Retina (tissue), 1 donor: ENCODE measurements at regions not wholly inside any gene's neighbourhood (a gene's known extent, or its start where the extent isn't known, plus 50 kb on each side); places are given as distances from the start of the nearest gene placed in this dataset.
"Not testable (repeated sequence)": the region's sequence is repeated elsewhere in the genome, so short reads cannot be mapped to it uniquely, and the experiment has no call there.

Experiments
- DNase-seq: peaks from one replicate; pipeline ENCODE4 v3.0.0-alpha.2; 2016

- no peak for DNase-seq
Measured at GRCh38 chr13:88739195-88739594, 1068.0 kb downstream of the SLITRK5 start.

DNA sequence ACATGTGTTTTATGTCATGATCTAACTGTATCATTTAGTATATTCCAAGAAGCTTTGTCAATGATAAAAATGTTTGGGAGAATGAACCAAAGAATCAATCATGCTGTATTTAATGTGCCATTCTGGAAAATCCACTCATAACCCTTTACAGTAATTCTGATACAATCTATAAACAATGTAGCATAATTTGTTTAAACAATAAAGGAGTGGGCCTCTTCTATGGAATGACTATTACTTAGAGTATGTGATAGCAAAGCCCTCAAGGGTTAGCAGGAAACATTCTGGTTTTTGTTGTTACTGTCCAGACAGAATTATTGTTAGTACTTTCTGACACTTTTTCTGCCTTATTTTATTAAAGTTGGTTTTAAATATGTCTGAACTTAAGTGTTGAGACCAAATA lies 1073.1 kb downstream of the SLITRK5 start:
- DNase-seq, result no peak

DNA sequence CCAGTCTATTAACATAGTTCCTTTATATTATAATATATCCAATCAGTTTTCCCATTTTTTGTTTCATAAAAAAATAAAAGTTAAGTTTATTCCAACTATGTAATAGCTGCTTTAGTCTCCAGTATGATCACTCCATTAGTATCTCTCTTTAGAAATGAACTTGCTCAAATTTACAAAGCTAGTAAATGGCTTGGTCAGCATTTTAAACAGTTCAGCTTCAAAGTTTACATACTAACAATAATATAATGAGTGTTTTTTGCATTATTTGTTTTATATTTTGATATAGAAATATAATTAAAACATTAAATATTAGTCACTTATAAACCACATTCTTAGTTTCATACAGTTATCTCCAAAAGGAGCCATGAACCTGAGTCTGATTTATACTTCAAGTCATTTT lies 1073.8 kb downstream of the SLITRK5 start:
- DNase-seq, result no peak

DNA sequence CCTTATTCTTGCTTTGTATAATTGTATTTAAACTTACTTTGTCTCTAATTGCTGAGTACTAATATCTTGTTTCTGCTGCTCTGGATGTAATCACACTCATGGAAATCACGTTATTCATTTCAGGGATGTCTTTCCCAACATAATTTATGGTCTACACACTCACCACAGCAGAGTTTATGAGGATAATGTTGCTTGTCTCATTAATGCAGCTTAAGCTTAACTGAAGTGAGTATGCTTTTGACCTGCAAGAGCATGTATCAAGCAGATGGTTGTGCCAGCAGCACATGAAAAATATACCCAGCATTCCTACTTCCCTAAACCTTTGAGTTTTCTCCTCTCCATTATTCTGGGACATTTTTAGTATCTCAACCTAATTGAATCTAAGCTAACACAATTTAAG lies 1080.9 kb downstream of the SLITRK5 start:
- DNase-seq, result no peak

DNA sequence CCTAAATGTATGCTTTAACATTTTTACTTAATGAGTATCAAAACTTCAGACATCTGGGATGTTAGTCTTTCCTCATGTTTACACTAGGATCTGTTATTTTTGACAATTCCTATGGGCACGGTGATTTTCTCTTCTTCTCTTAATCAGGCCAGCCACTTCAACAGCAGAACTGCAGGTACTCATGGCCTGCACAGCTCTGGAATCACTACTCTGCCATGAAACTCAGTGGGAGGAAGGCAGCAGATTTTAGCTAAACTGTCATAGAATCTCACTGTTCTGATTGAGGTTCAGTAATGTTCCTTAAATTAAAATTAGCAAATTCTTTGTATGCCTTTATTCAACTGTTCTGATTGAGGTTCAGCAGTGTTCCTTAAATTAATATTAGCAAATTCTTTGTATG lies 1083.0 kb downstream of the SLITRK5 start:
- DNase-seq, result no peak

DNA sequence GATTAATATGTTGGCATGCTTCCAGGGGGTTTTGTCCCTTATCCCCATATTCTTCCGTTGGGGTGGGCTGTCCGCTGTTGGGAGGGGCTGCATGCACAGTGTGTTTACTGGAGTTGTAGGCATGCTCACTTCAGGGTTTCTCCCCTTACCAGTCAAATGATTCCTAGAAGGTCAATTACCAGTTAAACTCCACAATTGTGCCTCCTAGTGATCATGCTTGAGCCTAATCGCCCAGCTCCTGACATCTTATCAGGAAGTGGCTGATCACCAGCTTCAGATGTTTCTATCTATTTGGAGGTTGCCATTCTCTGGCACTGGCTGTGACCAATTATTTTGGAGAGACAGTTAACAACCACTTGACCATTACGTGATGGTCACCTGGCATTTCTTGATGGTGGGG lies 1090.0 kb downstream of the SLITRK5 start:
- no peak for DNase-seq

DNA sequence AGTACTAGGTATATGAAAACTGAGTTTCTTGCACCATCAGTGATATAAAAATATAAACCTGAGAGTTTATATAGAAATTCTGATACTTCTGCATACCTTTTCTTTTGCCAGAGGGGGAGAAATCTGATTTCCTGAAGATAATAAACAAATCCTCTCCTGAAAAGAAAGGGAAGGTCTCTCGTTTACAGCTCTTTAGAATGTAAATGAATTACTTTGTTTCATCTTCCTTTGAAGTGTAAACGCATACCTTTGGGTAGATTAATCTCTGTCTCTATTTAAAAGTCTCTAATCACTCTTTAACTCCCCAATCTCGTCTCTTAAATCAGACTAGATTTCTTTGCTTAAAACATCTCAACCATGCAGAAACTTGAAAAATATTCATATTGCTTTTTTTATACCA lies 1092.9 kb downstream of the SLITRK5 start:
- no peak for DNase-seq

DNA sequence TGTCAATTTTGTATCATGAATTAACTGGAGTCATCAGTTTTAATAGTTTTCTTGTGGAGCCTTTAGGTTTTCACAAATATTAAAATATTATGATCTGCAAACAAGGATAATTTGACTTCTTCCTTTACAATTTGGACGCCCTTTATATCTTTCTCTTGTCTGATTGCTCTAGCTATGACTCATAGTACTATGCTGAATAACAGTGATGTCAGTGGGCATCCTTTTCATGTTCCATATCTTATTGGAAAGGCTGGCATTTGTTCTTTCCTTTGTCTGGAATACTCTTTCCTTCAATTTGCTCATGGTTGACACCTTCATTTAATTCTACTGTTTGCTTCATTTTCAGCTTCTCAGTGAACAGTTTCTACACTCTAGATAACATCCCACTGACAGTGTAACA lies 1129.3 kb downstream of the SLITRK5 start:
- no peak for DNase-seq

GRCh38 chr13:88801361-88801760 lies 1130.2 kb downstream of the SLITRK5 start:
- no peak for DNase-seq

- DNase-seq, result no peak
Measured at GRCh38 chr13:88802886-88803285, 1131.7 kb downstream of the SLITRK5 start.

- DNase-seq, result no peak
Measured at GRCh38 chr13:88806438-88806837, 1135.3 kb downstream of the SLITRK5 start.

- DNase-seq, result no peak
Measured at GRCh38 chr13:88817560-88817959, 1146.4 kb downstream of the SLITRK5 start.

GRCh38 chr13:88823114-88823513 lies 1151.9 kb downstream of the SLITRK5 start:
- no peak for DNase-seq

GRCh38 chr13:88824218-88824617 lies 1153.0 kb downstream of the SLITRK5 start:
- DNase-seq, result no peak

- no peak for DNase-seq
Measured at GRCh38 chr13:88840085-88840484, 1168.9 kb downstream of the SLITRK5 start.

DNA sequence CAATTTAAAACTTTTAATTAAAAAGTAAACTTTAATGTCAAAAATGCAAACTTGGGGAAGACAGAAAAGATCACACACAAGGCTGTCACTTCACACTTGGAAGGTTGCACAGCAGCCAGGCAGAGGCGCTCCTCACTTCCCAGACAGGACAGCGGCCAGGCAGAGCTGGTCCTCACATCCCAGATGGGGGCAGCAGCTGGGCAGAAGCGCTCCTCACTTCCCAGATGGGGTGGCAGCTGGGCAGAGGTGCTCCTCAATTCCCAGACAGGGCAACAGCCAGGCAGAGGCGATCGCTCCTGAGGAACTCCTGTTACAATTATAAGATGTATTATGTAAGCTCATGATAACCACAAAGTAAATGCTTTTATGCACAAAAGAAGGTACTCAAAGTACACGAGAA lies 1181.1 kb downstream of the SLITRK5 start:
- DNase-seq, result not testable (repeated sequence)

DNA sequence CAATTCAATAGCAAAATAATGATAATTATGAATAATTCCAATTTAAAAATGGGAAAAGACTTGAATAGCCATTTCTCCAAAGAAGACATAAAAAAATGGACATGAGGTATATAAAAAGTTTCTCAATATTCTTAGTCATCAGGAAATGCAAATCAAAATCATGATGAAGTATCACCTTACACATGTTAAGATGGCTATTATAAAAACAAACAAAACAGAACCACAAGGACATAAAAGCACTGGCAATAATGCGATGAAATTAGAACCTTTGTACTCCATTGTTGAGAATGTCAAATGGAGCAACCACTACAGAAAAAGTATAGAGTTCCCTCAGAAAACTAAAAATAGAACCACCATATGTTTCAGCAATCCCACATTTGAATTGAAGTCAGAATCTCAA lies 1186.1 kb downstream of the SLITRK5 start:
- no peak for DNase-seq

DNA sequence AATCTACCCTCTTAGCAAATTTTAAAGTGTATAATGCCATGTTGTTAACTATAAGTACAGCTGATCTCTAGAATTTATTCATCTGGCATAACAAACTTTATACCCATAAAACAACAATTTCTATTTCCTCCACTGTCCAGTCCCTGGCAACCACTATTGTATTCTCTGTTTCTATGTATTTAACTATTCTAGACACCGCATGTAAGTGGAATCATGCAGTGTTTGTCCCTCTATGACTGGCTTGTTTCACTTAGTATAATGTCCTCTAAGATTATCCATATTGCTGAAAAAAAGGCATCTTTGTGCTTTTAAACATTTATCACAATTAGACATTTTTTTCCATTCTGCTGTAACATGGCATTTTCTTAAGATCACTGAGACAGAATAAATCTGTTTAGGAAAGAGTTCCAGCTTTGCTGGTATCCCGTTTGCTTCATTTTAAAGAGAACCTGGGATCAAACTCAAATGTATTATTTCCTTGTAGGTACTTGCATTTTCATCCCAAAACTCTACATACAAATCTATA lies 1191.0 kb downstream of the SLITRK5 start:
- no peak for DNase-seq

DNA sequence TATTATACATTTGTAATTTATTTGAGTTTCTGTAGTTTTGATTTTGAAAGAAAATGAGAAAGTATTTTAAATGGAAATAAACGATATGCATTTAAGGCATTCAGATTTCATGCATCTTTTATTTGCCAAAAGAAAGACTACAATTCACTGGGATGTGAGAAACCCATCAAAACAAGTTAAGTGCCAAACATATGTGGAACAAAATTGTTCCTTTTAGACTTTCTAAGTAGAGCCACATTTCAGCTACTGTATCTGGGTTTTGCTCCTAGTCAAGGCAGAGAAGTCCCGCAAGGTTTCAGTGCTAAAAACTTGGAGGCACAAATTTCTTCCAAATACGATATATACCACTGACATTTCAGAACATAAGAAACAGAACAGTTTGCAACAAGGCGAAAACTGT lies 1191.9 kb downstream of the SLITRK5 start:
- no peak for DNase-seq

GRCh38 chr13:88866195-88866594 lies 1195.0 kb downstream of the SLITRK5 start:
- DNase-seq, result no peak

- DNase-seq, result no peak
Measured at GRCh38 chr13:88883741-88884140, 1212.6 kb downstream of the SLITRK5 start.

DNA sequence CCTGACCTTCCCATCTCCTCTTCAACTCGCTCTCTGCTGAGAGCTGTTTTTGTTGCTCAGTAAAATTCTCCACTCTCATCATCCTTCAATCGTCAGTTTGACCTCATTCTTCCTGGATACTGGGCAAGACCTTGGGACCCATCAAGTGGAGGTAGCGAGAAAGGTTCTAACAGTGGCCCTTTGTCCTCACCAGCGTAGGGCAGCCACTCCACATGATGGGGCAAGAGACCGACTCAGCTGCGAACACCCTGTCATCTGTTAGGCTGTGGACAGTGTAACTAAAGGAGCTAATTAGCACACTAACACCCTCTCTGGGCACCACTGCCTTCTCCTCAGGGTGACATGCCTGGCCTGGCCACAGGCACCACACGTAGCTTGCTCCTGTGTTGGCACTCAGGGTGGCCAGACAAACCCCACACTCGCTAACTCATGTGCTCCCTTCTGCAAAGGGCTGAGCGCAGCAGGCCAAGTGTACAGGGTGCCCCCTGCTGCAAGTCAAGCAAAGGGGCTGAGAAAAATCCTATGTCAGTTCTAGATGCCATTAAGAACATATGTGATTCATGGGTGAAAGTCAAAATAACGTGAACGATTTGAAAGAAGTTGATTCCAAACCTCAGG lies 1216.0 kb downstream of the SLITRK5 start:
- no peak for DNase-seq

GRCh38 chr13:88895261-88895941 lies 1224.2 kb downstream of the SLITRK5 start:
- DNase-seq, result no peak

GRCh38 chr13:88896466-88896865 lies 1225.3 kb downstream of the SLITRK5 start:
- no peak for DNase-seq

GRCh38 chr13:88908961-88909441 lies 1237.8 kb downstream of the SLITRK5 start:
- peak; percentile 5 for DNase-seq
